K562 (cell line): ENCODE measurements at regions not wholly inside any gene's neighbourhood (a gene's known extent, or its start where the extent isn't known, plus 50 kb on each side); places are given as distances from the start of the nearest gene placed in this dataset.

ENCODE experiments used
- BRF2 ChIP-seq: IDR thresholded peaks from 3 replicates; pipeline ENCODE4 v1.6.1; 2011; ENCODE audit warnings: borderline replicate concordance, mild to moderate bottlenecking; ENCODE audit not compliant: insufficient read length, insufficient read depth
- CTCF ChIP-seq, 3 experiments: IDR thresholded peaks in 2 of 3; conservative IDR thresholded peaks in 1 of 3; 2 replicates each; pipeline ENCODE4 v1.5.1; 2011 to 2012; ENCODE audit warnings: low read length in 3 of 3, mild to moderate bottlenecking in 3 of 3, control low read depth in 2 of 3, improper control_type of control experiment in 1 of 3, inconsistent platforms in 1 of 3, low read depth in 1 of 3, mixed read lengths in 1 of 3, moderate library complexity in 1 of 3; ENCODE audit not compliant: insufficient read depth in 2 of 3
- E4F1 ChIP-seq: fragments of 250-450 bp; sonication (Bioruptor Pico); IDR thresholded peaks from 2 replicates; pipeline ENCODE4 v1.5.0; 2021; ENCODE audit warnings: mild to moderate bottlenecking, borderline replicate concordance
- EP300 ChIP-seq: IDR thresholded peaks from 2 replicates; pipeline ENCODE4 v1.6.1; 2012; ENCODE audit warnings: low read length, improper control_type of control experiment
- FOXA3 ChIP-seq, 2 experiments: fragments of 450-650 bp in 1 of 2; sonication (generic) in 1 of 2; formaldehyde crosslinking; IDR thresholded peaks in 1 of 2; conservative IDR thresholded peaks in 1 of 2; 2 replicates each; pipeline versions ENCODE4 v1.4.0 to v1.8.0; 2020 to 2022; ENCODE audit warnings: mild to moderate bottlenecking in 2 of 2, missing genetic modification reagents in 1 of 2
- JUND ChIP-seq, 2 experiments: IDR thresholded peaks; 2 replicates in 1 of 2; 3 replicates in 1 of 2; pipeline ENCODE4 v1.6.1; 2011; ENCODE audit warnings: borderline replicate concordance in 2 of 2, low read depth in 2 of 2, low read length in 2 of 2, improper control_type of control experiment in 1 of 2, missing biosample characterization in 1 of 2, missing genetic modification characterization in 1 of 2, missing genetic modification reagents in 1 of 2
- ZNF253 ChIP-seq: fragments of 250-450 bp; sonication (Bioruptor Pico); conservative IDR thresholded peaks from 2 replicates; pipeline ENCODE4 v1.6.1; 2021; ENCODE audit warnings: mild to moderate bottlenecking
- ZNF431 ChIP-seq: sonication (generic); formaldehyde crosslinking; IDR thresholded peaks from 2 replicates; pipeline ENCODE4 v1.8.0; 2022; ENCODE audit warnings: mild to moderate bottlenecking, missing genetic modification reagents
- ZNF584 ChIP-seq: fragments of 200-800 bp; sonication (Bioruptor generic); IDR thresholded peaks from 2 replicates; pipeline ENCODE4 v1.6.1; 2016; ENCODE audit warnings: low read depth, mild to moderate bottlenecking, missing genetic modification characterization, missing compliant biosample characterization
- ZNF75A ChIP-seq: fragments of 450-650 bp; formaldehyde crosslinking; IDR thresholded peaks from 2 replicates; pipeline ENCODE4 v1.4.0; 2020; ENCODE audit warnings: mild to moderate bottlenecking

GRCh38 chr9:108016446-108016845, 526.9 kb upstream of the KLF4 start:
- no peak for TF ChIP-seq E4F1 (CRISPR knock-in tag)
- TF ChIP-seq EP300: no peak
- no peak for TF ChIP-seq ZNF431 (CRISPR knock-in tag)
- TF ChIP-seq JUND (IDR thresholded peaks at IDR 0.05; ENCODE audit: borderline replicate concordance, low read depth, low read length): no peak
- TF ChIP-seq JUND (tag; IDR thresholded peaks at IDR 0.05; ENCODE audit: borderline replicate concordance, low read depth, low read length): no peak
- no peak for TF ChIP-seq BRF2
- no peak for TF ChIP-seq ZNF253 (CRISPR knock-in tag)
- no peak for TF ChIP-seq ZNF584 (CRISPR knock-in tag)
- TF ChIP-seq ZNF75A (CRISPR knock-in tag): no peak
- no peak for TF ChIP-seq CTCF (IDR thresholded peaks at IDR 0.05 in 2 of 3, conservative IDR thresholded peaks at IDR 0.05 in 1 of 3; ENCODE audit: insufficient read depth in 2 of 3, low read depth in 1 of 3, low read length in 3 of 3)
- TF ChIP-seq FOXA3 (CRISPR knock-in tag; conservative IDR thresholded peaks at IDR 0.05 in 1 of 2, IDR thresholded peaks at IDR 0.05 in 1 of 2): no peak
